GM12878 (cell line): ENCODE measurements at regions not wholly inside any gene's neighbourhood (a gene's known extent, or its start where the extent isn't known, plus 50 kb on each side); places are given as distances from the start of the nearest gene placed in this dataset. TPM values are rescaled to one million over a fixed set of nuclear protein-coding genes. Genes with fewer than 3 reads are reported as not detected.

Source experiments
- ATAC-seq: fragments of 200-7000 bp; cut with Tn5 transposase; 3 replicates; pipeline ENCODE4 v1.9.1; 2020; ENCODE audit warnings: mild to moderate bottlenecking, moderate library complexity
- BruUV-seq: library from RNA; stranded (reverse); fragments of 400-500 nt; replicated peaks from 2 replicates; lab custom pipeline; 2021; lab: Mats Ljungman, UMichigan
- CTCF ChIA-PET: fragments of 300-600 bp; sonication (Branson Sonifier 250); formaldehyde crosslinking; extraction: SDS; loops from one replicate; lab custom pipeline; 2021; ENCODE audit warnings: inconsistent platforms; lab: Yijun Ruan, JAX
- POLR2A ChIA-PET: fragments of 350-600 bp; formaldehyde crosslinking; extraction: SDS; loops from one replicate; lab custom pipeline; 2021; ENCODE audit warnings: inconsistent platforms; lab: Charles Lee
- RAD21 ChIA-PET: fragments of 300-600 bp; sonication (Branson Sonifier 250); formaldehyde crosslinking; loops from one replicate; lab custom pipeline; 2023; ENCODE audit warnings: antibody characterized with exemption; ENCODE audit not compliant: unreplicated experiment; lab: Charles Lee
- SMC1A ChIA-PET: fragments of 300-600 bp; sonication (Branson Sonifier 250); formaldehyde crosslinking; loops from one replicate; lab custom pipeline; 2023; ENCODE audit not compliant: unreplicated experiment, uncharacterized antibody; lab: Charles Lee
- DNase-seq: peaks from one replicate; pipeline ENCODE4 v3.0.0-alpha.2; 2011; ENCODE audit warnings: low read depth, low spot score
- FAIRE-seq: peaks from 3 replicates; lab custom pipeline; 2011; peaks lifted over from hg19 to GRCh38; lab: Jason Lieb, UNC
- H2AFZ ChIP-seq: 2 replicates; pipeline ENCODE4 v1.6.0; 2011; ENCODE audit warnings: low read depth, low read length, control low read depth; ENCODE audit not compliant: control insufficient read depth
- H3K27ac ChIP-seq: 2 replicates; pipeline ENCODE4 v1.5.1; 2011; ENCODE audit warnings: control low read depth; ENCODE audit not compliant: control insufficient read depth, insufficient read depth
- H3K27me3 ChIP-seq, 2 experiments: replicated peaks in 1 of 2; 2 replicates each; pipeline versions ENCODE4 v1.6.0 to v1.6.1; 2011; ENCODE audit warnings: low read length in 1 of 2; ENCODE audit not compliant: control insufficient read depth in 2 of 2, insufficient read depth in 2 of 2
- H3K36me3 ChIP-seq, 2 experiments: 2 replicates each; pipeline ENCODE4 v1.5.1; 2011; ENCODE audit warnings: low read length in 1 of 2; ENCODE audit not compliant: control insufficient read depth in 2 of 2, insufficient read depth in 2 of 2
- H3K4me1 ChIP-seq: 2 replicates; pipeline ENCODE4 v1.6.1; 2011; ENCODE audit warnings: mild to moderate bottlenecking, low read length, moderate library complexity, mixed read lengths; ENCODE audit not compliant: control insufficient read depth, insufficient read depth
- H3K4me2 ChIP-seq: 2 replicates; pipeline ENCODE4 v1.6.0; 2011; ENCODE audit warnings: control low read depth; ENCODE audit not compliant: control insufficient read depth, insufficient read depth
- H3K4me3 ChIP-seq: fragments of 200-600 bp; sonication (generic); 2 replicates; pipeline ENCODE4 v1.5.1; 2016
- H3K79me2 ChIP-seq: 2 replicates; pipeline ENCODE4 v1.6.0; 2011; ENCODE audit warnings: low read length; ENCODE audit not compliant: control insufficient read depth, insufficient read depth
- H3K9ac ChIP-seq: 2 replicates; pipeline ENCODE4 v1.8.0; 2011; ENCODE audit warnings: low read length, control low read depth, mixed read lengths; ENCODE audit not compliant: control insufficient read depth, insufficient read depth
- H3K9me3 ChIP-seq: replicated peaks from 3 replicates; pipeline ENCODE4 v1.5.1; 2011; ENCODE audit warnings: mild to moderate bottlenecking, low read length; ENCODE audit not compliant: control insufficient read depth, insufficient read depth
- H4K20me1 ChIP-seq: 2 replicates; pipeline ENCODE4 v1.6.0; 2011; ENCODE audit not compliant: control insufficient read depth, insufficient read depth
- BCL11A ChIP-seq: IDR thresholded peaks from 2 replicates; pipeline ENCODE4 v1.6.1; 2011; ENCODE audit warnings: low read depth, low read length
- BRCA1 ChIP-seq: IDR thresholded peaks from 2 replicates; pipeline ENCODE4 v1.6.1; 2011; ENCODE audit warnings: low read depth, low read length, improper control_type of control experiment
- CREB1 ChIP-seq: IDR thresholded peaks from 2 replicates; pipeline ENCODE4 v1.6.1; 2012; ENCODE audit warnings: low read depth, mild to moderate bottlenecking, inconsistent platforms
- HDAC2 ChIP-seq: fragments of 200-600 bp; sonication (generic); IDR thresholded peaks from 2 replicates; pipeline ENCODE4 v1.6.1; 2017
- KLF5 ChIP-seq: fragments of 450-650 bp; IDR thresholded peaks from 2 replicates; pipeline ENCODE4 v1.6.1; 2014; ENCODE audit warnings: mild to moderate bottlenecking; ENCODE audit not compliant: partially characterized antibody
- NBN ChIP-seq: fragments of 450-650 bp; IDR thresholded peaks from 2 replicates; pipeline ENCODE4 v1.6.1; 2016
- NFXL1 ChIP-seq: fragments of 450-650 bp; IDR thresholded peaks from 2 replicates; pipeline ENCODE4 v1.6.1; 2017; ENCODE audit warnings: antibody characterized with exemption, mild to moderate bottlenecking, borderline replicate concordance
- NFYB ChIP-seq: IDR thresholded peaks from 2 replicates; pipeline ENCODE4 v1.6.1; 2011; ENCODE audit warnings: low read depth, mild to moderate bottlenecking, low read length, improper control_type of control experiment, moderate library complexity; ENCODE audit not compliant: insufficient read depth
- TAF1 ChIP-seq: IDR thresholded peaks from 2 replicates; pipeline ENCODE4 v1.6.1; 2011; ENCODE audit warnings: mild to moderate bottlenecking, low read depth, low read length, borderline replicate concordance
- TARDBP ChIP-seq: IDR thresholded peaks from 2 replicates; pipeline ENCODE4 v1.6.1; 2016; ENCODE audit warnings: borderline replicate concordance
- WGBS: methylation state at CpG from one replicate; pipeline ENCODE4 v1.1.6; 2016; ENCODE audit warnings: low lambda C conversion rate; ENCODE audit not compliant: insufficient replicate concordance, insufficient coverage; ENCODE audit errors: missing lambda C conversion rate; 5-methylcytosine and 5-hydroxymethylcytosine counted together
- in situ Hi-C: fragments of 300-500 bp; cut with MboI; formaldehyde crosslinking; loops from 9 replicates; pipeline ENCODE4 v1.14.3; 2018; ENCODE audit warnings: mixed read lengths
- intact Hi-C: fragments of 100-400 bp; cut with micrococcal nuclease; formaldehyde crosslinking; loops from one replicate; pipeline ENCODE4 v1.14.2; 2022; ENCODE audit not compliant: unreplicated experiment
- small RNA-seq: library from RNA; depleted of rRNA; stranded (forward); fragments of <200 nt; gene quantifications from one replicate; pipeline ENCODE3, GENCODE V24; 2014
- TF ChIP-seq, protein P1 (sequence below): fragments of 450-650 bp; IDR thresholded peaks from 2 replicates; pipeline ENCODE4 v1.6.1; 2017; ENCODE audit warnings: mild to moderate bottlenecking, low read depth, inconsistent platforms; ENCODE audit not compliant: poor library complexity, severe bottlenecking
- TF ChIP-seq, protein P2 (sequence below): IDR thresholded peaks from 2 replicates; pipeline ENCODE4 v1.6.1; 2011; ENCODE audit warnings: borderline replicate concordance, low read depth, mild to moderate bottlenecking, moderate library complexity, mixed read lengths, low read length; ENCODE audit not compliant: insufficient read depth; ENCODE audit errors: extremely low read length

DNA sequence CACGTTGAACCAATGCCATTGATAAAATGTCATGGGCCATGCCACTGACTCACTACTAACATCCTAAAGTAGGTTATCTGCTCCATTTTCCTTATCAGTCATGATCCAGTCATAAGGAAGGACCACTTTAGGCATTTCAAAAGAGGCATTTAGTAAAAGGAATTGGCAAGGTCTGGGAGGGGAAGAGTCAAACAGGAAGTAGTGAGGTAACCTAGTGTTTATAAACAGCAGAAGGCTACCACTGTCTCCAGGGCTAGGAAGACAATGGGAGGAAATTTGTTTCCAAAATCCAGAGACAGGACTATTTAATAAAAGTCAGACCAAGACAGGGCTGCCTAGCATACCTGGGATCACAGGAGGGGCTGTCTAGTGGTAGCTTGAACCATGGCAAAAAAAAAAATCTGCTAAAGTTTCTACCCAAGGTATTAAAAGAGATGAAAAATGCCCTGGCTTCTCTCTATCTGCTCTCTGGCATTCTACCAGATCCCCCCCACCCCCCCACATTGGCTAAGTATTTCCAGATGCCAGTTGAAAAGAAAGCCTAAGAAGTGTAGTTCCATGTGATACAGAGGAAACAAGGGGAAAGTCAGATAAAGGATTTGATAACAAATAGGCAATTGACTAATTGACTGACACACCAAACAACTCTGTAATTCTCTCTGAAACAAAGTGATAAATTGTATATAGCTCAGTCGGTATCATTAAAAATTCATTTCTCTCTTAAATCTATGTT is 50.4 kb upstream of the C11orf87 start:
- H3K4me1 ChIP-seq = no peaks in the 10 kb centered on the region
- no peaks in the 10 kb centered on the region for H4K20me1 ChIP-seq
- ChIA-PET CTCF (no interaction called here), SMC1A (no interaction called here), POLR2A (no interaction called here), RAD21 (no interaction called here)
- intact Hi-C loops (no loop called here), in situ Hi-C loops (no loop called here)
- DNase-seq = no peak
- no peak for FAIRE-seq
- no peak overlapping the region for H2AFZ ChIP-seq
- no peak for TF ChIP-seq HDAC2
- TF ChIP-seq NFYB = no peak
- no peak for TF ChIP-seq NBN
- TF ChIP-seq CREB1 = no peak
- TF ChIP-seq BRCA1 = no peak
- no peak for TF ChIP-seq KLF5
- TF ChIP-seq, protein P1, sequence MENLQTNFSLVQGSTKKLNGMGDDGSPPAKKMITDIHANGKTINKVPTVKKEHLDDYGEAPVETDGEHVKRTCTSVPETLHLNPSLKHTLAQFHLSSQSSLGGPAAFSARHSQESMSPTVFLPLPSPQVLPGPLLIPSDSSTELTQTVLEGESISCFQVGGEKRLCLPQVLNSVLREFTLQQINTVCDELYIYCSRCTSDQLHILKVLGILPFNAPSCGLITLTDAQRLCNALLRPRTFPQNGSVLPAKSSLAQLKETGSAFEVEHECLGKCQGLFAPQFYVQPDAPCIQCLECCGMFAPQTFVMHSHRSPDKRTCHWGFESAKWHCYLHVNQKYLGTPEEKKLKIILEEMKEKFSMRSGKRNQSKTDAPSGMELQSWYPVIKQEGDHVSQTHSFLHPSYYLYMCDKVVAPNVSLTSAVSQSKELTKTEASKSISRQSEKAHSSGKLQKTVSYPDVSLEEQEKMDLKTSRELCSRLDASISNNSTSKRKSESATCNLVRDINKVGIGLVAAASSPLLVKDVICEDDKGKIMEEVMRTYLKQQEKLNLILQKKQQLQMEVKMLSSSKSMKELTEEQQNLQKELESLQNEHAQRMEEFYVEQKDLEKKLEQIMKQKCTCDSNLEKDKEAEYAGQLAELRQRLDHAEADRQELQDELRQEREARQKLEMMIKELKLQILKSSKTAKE = no peak
- no peak for TF ChIP-seq TARDBP
- TF ChIP-seq, protein P2, sequence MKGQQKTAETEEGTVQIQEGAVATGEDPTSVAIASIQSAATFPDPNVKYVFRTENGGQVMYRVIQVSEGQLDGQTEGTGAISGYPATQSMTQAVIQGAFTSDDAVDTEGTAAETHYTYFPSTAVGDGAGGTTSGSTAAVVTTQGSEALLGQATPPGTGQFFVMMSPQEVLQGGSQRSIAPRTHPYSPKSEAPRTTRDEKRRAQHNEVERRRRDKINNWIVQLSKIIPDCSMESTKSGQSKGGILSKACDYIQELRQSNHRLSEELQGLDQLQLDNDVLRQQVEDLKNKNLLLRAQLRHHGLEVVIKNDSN = no peak
- no peak for TF ChIP-seq BCL11A
- no peak for TF ChIP-seq NFXL1
- TF ChIP-seq TAF1 = no peak
- no peak for ATAC-seq
- no peak overlapping the region for H3K27ac ChIP-seq
- H3K36me3 ChIP-seq = no peaks in the 10 kb centered on the region
- WGBS = 50% methylated on average over 2 of the region's 2 CpGs
- H3K27me3 ChIP-seq = no peaks in the 10 kb centered on the region
- H3K4me2 ChIP-seq = no peak overlapping the region
- no peak overlapping the region for H3K4me3 ChIP-seq
- BruUV-seq = no TSS peak
- no peak overlapping the region for H3K9ac ChIP-seq
- no peaks in the 10 kb centered on the region for H3K9me3 ChIP-seq
- no peaks in the 10 kb centered on the region for H3K79me2 ChIP-seq

Small RNAs in the stretch of these regions (small RNA-seq; reads per million reads assigned to genes)
- not detected for gene RF00157
- 0.16 reads per million for gene RNA5SP349
- gene RNU6-654P = not detected
